ENCODE measurements at regions not wholly inside any gene's neighbourhood (a gene's known extent, or its start where the extent isn't known, plus 50 kb on each side); places are given as distances from the start of the nearest gene placed in this dataset.

DNA sequence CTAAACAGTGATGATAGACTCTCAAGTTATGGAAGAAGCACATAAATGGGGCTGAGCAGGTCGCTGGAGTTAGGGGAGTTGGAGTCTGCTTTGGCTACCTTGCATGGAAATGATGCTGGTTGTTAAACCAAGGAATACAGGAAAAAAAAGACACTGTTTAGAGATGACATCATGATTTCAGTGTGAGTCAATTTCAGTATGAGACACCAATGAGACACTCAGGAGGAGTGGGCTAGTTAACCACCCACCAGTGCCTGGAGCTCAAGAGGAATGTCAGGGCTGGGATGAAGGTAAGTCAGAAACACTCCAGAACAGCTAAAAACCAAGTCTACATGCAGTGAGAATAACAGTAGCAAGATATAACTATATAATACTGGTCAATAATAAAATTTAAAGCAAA lies 303.6 kb downstream of the SOX11 start:
- Histone ChIP-seq H3K27me3 (no peaks in the 10 kb centered on the region), H3K9me3 (no peaks in the 10 kb centered on the region), H3K36me3 (no peaks in the 10 kb centered on the region), H3K4me1 (no peaks in the 10 kb centered on the region), H3K4me3 (no peak overlapping the region), H3K27ac (no peak overlapping the region)
- TF ChIP-seq POLR2A (IDR thresholded peaks at IDR 0.05) = no peak
- TF ChIP-seq, protein P1, sequence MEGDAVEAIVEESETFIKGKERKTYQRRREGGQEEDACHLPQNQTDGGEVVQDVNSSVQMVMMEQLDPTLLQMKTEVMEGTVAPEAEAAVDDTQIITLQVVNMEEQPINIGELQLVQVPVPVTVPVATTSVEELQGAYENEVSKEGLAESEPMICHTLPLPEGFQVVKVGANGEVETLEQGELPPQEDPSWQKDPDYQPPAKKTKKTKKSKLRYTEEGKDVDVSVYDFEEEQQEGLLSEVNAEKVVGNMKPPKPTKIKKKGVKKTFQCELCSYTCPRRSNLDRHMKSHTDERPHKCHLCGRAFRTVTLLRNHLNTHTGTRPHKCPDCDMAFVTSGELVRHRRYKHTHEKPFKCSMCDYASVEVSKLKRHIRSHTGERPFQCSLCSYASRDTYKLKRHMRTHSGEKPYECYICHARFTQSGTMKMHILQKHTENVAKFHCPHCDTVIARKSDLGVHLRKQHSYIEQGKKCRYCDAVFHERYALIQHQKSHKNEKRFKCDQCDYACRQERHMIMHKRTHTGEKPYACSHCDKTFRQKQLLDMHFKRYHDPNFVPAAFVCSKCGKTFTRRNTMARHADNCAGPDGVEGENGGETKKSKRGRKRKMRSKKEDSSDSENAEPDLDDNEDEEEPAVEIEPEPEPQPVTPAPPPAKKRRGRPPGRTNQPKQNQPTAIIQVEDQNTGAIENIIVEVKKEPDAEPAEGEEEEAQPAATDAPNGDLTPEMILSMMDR (IDR thresholded peaks at IDR 0.05) = no peak
- ATAC-seq = no peak
- intact Hi-C loops (cut with DNase I) = no loop called here
- DNase-seq = no peak
- 54% methylated on average over 1 of the region's 1 CpG for WGBS (ENCODE audit: insufficient coverage, low coverage, low lambda C conversion rate, missing lambda C conversion rate)

DNA sequence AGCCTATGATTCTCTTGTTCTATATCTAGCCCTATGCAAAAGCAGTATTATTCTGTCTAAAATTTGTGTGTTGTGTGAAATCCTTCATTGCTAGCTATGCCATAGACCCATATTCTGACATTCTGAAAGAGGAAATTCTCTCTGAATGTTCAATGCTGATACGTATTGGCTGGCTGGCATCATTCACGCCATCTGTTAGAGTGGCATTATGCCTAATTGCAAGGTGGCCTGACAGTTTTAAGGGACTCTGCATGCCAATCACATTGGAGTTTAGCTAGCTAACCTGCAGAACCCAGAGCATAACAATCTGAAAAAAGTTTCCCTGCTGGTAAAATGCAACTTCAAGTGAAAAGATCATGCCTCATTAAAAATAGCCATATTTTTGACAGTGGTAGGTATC lies 316.0 kb downstream of the SOX11 start:
- Histone ChIP-seq H3K27me3 (peaks cover 0 to 4% of the 10 kb centered on the region in 2 donors), H3K4me1 (no peaks in the 10 kb centered on the region), H3K36me3 (no peaks in the 10 kb centered on the region), H3K27ac (no peak overlapping the region), H3K4me3 (no peak overlapping the region), H3K9me3 (no peaks in the 10 kb centered on the region)
- intact Hi-C loops (cut with DNase I) = no loop called here
- TF ChIP-seq POLR2A (IDR thresholded peaks at IDR 0.05) = no peak
- TF ChIP-seq, protein P1 (IDR thresholded peaks at IDR 0.05) = no peak
- WGBS (ENCODE audit: insufficient coverage, low coverage, low lambda C conversion rate, missing lambda C conversion rate) = 20% methylated on average over 2 of the region's 2 CpGs
- ATAC-seq (no peak), DNase-seq (no peak)

DNA sequence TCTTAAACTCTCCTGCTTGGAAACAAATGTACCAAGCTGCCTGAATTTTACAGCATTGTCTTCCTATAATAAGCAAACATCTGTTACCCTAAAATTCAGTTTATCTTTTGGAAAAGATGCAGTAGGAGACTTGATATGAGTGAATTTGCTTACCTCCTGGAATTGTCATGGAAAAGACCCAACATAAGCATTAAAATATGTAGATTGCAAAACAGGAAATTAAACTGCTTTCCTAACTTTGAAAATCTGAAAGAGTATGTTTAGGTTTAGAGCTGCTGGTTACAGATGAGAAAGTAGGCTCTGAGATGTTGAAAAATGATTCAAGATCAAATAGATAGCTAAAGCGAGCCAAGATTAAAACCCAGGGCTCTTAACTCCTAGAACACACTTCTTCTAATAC lies 316.5 kb downstream of the SOX11 start:
- Histone ChIP-seq H3K4me3 (no peak overlapping the region), H3K4me1 (no peaks in the 10 kb centered on the region), H3K27me3 (peaks cover 0 to 4% of the 10 kb centered on the region in 2 donors), H3K27ac (no peak overlapping the region), H3K9me3 (no peaks in the 10 kb centered on the region), H3K36me3 (no peaks in the 10 kb centered on the region)
- DNase-seq = no peak
- intact Hi-C loops (cut with DNase I) = no loop called here
- TF ChIP-seq, protein P1 (IDR thresholded peaks at IDR 0.05) = no peak
- TF ChIP-seq POLR2A (IDR thresholded peaks at IDR 0.05) = no peak
- ATAC-seq = no peak
- WGBS (ENCODE audit: insufficient coverage, low coverage, low lambda C conversion rate, missing lambda C conversion rate) = 47% methylated on average over 1 of the region's 1 CpG

DNA sequence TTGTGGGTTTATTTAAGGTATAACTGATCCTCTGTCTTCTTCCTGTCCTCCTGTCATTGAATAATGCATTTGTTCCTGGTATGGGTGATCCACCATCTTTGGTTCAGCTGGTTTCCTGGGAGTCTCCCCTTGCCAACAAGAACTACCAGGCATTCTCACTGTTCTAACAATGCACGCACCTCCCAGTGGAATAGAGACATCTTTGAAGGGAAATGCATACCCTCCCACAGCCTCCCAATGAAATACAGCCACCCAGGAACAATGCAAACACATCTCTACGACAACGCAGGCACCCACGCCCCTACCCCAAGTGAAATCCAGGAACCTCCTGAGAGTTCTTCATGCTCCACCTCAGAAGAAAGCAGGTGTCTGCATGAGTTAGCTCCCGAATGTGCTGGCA lies 318.0 kb downstream of the SOX11 start:
- ATAC-seq (no peak), DNase-seq (no peak)
- H3K27ac ChIP-seq = no peak overlapping the region
- H3K36me3 ChIP-seq = no peaks in the 10 kb centered on the region
- TF ChIP-seq, protein P1 (IDR thresholded peaks at IDR 0.05) = no peak
- TF ChIP-seq POLR2A (IDR thresholded peaks at IDR 0.05) = no peak
- no peaks in the 10 kb centered on the region for H3K4me1 ChIP-seq
- peaks cover 0 to 4% of the 10 kb centered on the region in 2 donors for H3K27me3 ChIP-seq
- H3K9me3 ChIP-seq = no peaks in the 10 kb centered on the region
- intact Hi-C loops (cut with DNase I) = no loop called here
- 61% methylated on average over 3 of the region's 5 CpGs for WGBS (ENCODE audit: insufficient coverage, low coverage, low lambda C conversion rate, missing lambda C conversion rate)
- no peak overlapping the region for H3K4me3 ChIP-seq

DNA sequence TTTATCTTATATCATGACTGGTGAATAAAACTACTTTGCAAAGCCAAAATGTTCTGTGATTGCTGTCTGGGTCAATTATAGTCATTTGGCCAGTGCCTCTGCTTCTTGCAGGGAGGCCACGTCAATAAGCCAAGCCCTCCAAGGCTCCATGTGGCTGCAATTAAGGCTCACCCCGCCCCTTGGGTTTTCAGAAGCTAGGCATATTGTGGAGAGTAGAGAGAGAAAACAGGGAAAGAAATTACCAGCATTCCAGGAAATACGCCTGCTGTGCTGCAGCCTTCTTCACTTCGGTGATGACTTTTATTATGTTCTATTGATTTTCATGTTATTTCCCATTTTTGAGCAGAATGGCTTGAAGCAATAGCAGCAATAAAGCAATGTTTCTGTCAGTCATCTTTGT lies 319.7 kb downstream of the SOX11 start:
- intact Hi-C loops (cut with DNase I) = no loop called here
- TF ChIP-seq, protein P1 (IDR thresholded peaks at IDR 0.05) = no peak
- no peak overlapping the region for H3K27ac ChIP-seq
- H3K4me3 ChIP-seq = no peak overlapping the region
- H3K9me3 ChIP-seq = no peaks in the 10 kb centered on the region
- H3K4me1 ChIP-seq = no peaks in the 10 kb centered on the region
- H3K36me3 ChIP-seq = no peaks in the 10 kb centered on the region
- no peak for ATAC-seq
- DNase-seq = no peak
- H3K27me3 ChIP-seq = peaks cover 0 to 4% of the 10 kb centered on the region in 2 donors
- WGBS (ENCODE audit: insufficient coverage, low coverage, low lambda C conversion rate, missing lambda C conversion rate) = 30% methylated on average over 4 of the region's 4 CpGs

All from right lobe of liver (tissue), 6 donors.